Omental fat pad (tissue), 3 donors: ENCODE measurements at regions not wholly inside any gene's neighbourhood (a gene's known extent, or its start where the extent isn't known, plus 50 kb on each side); places are given as distances from the start of the nearest gene placed in this dataset.
A peak's percentile ranks its signal among the peaks of the same experiment; 100 is the strongest.
"Not testable (repeated sequence)": the region's sequence is repeated elsewhere in the genome, so short reads cannot be mapped to it uniquely, and the experiment has no call there.

Experiments
- ATAC-seq: fragments of 150-250 bp; one replicate; pipeline ENCODE4 v1.9.1; 2016; ENCODE audit warnings: mild to moderate bottlenecking, moderate library complexity; ENCODE audit not compliant: low FRiP score
- DNase-seq: peaks from one replicate; pipeline ENCODE4 v3.0.0-alpha.2; 2019; ENCODE audit warnings: low spot score
- TF ChIP-seq, protein P1 (sequence below), 3 donors: fragments of 450-650 bp; IDR thresholded peaks; one replicate each; pipeline ENCODE4 v1.5.1; 2016 to 2017; ENCODE audit warnings: antibody characterized with exemption in 3 of 3, mild to moderate bottlenecking in 3 of 3, moderate library complexity in 2 of 3

DNA sequence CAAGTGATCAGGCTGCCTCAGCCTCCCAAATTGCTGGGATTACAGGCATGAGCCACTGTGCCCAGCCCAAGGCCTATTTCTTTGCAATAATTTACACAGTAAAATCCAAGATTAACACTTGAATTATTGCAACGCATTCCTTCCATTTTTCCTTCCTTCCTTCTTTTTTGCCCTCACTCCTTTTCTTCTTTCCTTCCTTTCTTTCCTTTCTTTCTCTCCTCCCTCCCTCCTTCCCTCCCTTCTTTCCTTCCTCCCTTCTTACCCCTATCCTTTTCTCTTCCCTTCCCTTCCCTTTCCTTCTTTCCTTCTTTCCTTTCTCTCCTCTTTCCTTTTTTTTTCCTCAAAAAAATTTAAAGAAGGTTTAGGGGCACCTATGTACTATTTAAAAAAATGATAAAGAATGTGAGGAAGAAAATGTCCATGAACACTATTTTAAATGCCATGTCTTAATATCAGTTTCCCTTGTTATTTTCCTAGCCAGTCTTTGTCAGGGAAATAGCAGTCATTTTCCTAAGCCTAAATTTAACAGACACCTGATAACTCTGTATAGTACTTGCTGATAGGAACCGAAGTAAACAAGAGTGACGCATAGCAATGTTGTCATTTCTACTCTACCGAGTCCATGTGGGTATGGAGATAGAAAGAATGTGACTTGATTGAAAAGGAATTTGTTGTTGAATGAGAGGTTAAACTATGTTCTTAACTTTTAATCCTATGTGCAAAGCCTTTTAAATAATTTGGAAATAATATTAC lies 79.8 kb upstream of the HMCN1 start:
- ATAC-seq: no peak
- DNase-seq: no peak
- TF ChIP-seq, protein P1, sequence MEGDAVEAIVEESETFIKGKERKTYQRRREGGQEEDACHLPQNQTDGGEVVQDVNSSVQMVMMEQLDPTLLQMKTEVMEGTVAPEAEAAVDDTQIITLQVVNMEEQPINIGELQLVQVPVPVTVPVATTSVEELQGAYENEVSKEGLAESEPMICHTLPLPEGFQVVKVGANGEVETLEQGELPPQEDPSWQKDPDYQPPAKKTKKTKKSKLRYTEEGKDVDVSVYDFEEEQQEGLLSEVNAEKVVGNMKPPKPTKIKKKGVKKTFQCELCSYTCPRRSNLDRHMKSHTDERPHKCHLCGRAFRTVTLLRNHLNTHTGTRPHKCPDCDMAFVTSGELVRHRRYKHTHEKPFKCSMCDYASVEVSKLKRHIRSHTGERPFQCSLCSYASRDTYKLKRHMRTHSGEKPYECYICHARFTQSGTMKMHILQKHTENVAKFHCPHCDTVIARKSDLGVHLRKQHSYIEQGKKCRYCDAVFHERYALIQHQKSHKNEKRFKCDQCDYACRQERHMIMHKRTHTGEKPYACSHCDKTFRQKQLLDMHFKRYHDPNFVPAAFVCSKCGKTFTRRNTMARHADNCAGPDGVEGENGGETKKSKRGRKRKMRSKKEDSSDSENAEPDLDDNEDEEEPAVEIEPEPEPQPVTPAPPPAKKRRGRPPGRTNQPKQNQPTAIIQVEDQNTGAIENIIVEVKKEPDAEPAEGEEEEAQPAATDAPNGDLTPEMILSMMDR (IDR thresholded peaks at IDR 0.05): no peak

DNA sequence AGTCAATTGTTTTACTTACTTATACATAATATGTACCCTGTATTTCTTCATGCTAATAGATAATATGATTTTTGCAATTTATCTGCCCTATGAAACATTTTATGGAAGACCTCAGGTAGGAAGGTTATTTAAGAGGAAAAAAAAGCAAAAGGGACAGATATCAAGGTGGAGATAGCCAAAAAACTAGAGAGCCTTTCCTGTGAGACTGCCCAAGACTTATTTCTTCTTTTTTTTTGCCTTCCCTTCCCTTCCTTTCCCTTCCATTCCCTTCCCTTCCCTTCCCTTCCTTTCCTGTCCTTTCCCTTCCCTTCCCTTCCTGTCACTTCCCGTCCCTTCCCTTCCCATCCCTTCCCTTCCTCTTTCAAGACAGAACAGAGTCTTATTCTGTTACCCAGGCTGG lies 80.6 kb upstream of the HMCN1 start:
- TF ChIP-seq, protein P1 (IDR thresholded peaks at IDR 0.05): no peak
- ATAC-seq (no peak), DNase-seq (no peak)

DNA sequence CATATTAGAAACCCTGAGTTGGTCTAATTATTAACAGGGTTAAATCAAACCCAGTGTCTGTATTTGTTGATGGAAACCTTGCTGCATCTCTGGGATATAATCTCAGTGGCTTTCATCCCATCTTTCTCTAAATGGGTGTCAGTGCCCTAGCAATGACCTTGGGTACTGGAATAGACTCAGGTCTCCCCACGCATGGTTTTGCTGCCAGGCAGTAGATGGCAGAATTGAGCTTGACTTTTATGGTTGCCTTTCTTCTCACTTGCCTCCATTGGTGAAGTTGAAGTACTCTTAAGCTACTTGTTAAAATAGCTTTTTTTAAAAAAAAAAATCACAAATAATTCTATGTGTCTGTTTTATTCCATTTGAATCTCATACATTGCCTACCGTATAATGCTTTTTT lies 81.8 kb upstream of the HMCN1 start:
- no peak for DNase-seq
- no peak for ATAC-seq
- TF ChIP-seq, protein P1 (IDR thresholded peaks at IDR 0.05): no peak

DNA sequence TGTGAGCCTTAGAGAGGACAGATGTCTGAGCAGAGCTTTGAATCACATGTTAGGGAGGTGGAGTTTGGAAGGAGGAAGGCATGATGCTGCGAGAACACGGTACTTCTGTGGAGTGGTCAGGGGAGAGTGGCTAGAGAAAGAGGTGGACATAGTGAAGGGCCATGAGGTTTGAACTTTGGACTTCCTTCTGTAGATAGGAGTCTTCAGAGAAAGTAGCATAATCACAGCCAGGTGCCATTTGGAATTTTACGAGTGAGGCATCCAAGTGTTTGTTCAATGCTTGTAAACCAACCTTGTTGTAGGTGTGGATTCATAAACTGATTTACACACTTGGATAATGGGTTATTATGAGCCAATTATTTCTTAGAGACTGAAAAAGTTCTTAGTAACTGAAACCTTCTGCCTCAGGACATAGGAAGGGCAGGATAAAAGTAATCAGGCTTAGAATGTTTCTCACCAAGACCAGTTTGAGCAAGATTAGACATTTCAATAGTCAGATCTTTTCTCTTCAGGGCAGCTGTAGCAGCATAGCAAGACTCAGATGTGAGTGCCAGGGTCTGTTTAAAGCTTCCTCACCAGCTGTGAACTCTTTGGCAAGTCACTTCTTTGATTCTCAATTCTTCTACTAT lies 83.5 kb upstream of the HMCN1 start:
- no peak for ATAC-seq
- DNase-seq: no peak

DNA sequence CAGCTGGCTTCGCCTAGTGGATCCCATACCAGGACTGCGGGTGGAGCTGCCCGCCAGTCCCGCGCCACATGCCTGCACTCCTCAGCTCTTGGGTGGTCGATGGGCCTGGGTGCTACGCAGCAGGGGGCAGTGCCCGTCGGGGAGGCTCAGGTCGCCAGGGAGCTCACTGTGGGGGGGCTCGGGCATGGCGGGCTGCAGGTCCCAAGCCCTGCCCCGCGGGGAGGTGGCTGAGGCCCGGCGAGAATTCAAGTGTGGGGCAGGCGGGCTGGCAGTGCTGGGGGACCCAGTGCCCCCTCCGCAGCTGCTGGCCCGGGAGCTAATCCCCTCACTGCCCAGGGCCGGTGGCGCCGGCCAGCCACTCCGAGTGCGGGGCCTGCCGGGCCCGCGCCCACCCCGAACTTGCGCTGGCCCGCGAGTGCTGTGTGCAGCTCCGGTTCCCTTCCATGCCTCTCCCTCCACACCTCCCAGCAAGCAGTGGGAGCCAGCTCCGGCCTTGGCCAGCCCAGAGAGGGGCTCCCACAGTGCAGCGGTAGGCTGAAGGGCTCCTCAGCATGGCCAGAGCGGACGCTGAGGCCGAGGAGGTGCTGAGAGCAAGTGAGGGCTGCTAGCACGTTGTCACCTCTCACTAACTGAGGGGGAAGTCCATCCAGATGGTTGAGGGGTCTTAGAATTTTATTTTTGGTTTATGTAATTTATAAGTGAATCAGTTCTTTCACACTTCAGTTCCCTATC lies 85.2 kb upstream of the HMCN1 start:
- DNase-seq (no peak), ATAC-seq (no peak)
- TF ChIP-seq, protein P1 (IDR thresholded peaks at IDR 0.05): no peak

More for the DNA sequence above, 83.5 kb upstream of the HMCN1 start:
- TF ChIP-seq, protein P1 (IDR thresholded peaks at IDR 0.05): no peak

DNA sequence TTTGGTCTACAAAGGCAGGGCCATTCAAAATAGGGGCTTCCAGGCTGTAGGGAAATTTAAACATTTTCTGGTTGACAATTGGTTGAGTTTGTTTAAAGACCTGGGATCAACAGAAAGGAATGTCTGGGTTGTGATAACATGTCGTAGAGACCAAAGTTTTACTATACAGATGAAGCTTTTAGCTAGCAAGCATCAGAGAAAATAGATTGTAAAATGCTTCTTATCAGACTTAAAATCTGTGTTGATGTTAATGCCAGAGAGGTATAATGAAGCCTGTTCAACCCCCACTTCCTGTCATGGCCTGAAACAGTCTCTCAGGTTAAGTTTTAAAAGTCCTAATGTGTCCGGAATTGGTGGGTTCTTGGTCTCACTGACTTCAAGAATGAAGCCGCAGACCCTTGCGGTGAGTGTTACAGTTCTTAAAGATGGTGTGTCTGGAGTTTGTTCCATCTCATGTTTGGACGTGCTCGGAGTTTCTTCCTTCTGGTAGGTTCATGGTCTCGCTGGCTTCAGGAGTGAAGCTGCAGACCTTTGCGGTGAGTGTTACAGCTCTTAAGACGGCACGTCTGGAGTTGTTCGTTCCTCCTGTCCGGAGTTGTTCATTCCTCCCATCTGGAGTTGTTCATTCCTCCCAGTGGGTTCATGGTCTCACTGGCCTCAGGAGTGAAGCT lies 86.5 kb upstream of the HMCN1 start:
- DNase-seq, ATAC-seq: not testable (repeated sequence)

DNA sequence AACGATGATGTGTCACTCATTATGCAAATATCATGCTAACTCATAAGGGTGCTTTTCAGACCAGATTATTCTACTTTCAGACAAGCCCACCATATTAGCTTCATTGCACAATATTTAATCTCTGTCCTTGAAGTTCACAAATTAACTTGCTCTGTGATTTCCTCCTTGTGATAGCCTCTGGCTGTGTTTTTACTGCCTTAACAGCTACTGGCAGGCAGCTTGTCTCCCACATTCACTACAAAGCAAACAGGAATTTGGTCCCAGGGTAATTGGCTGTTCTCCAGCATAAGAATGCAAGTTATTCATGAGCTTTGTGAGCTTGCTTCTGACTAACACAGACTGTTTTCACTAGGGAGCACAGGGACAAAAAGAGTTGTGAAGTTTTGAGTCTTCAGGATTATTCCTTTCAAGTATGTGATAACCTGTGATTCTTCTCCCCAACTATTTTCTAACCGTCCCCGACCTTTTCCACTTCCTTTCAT lies 87.9 kb upstream of the HMCN1 start:
- ATAC-seq: peak; percentile 59
- TF ChIP-seq, protein P1 (IDR thresholded peaks at IDR 0.05): no peak
- no peak for DNase-seq
